Sigmoid colon (tissue), 4 donors: ENCODE measurements at regions not wholly inside any gene's neighbourhood (a gene's known extent, or its start where the extent isn't known, plus 50 kb on each side); places are given as distances from the start of the nearest gene placed in this dataset.

Experiments
- CTCF ChIP-seq, 4 experiments: fragments of 450-650 bp in 3 of 4; fragments of 200-600 bp in 1 of 4; IDR thresholded peaks; one replicate each; pipeline ENCODE4 v1.5.1; 2016 to 2019; ENCODE audit warnings: antibody characterized with exemption in 4 of 4, mild to moderate bottlenecking in 3 of 4, moderate library complexity in 2 of 4
- POLR2A ChIP-seq, 2 donors: fragments of 450-650 bp; IDR thresholded peaks; one replicate each; pipeline ENCODE4 v1.6.1; 2016; ENCODE audit warnings: antibody characterized with exemption in 2 of 2, mild to moderate bottlenecking in 2 of 2, moderate library complexity in 2 of 2
- POLR2AphosphoS5 ChIP-seq, 4 donors: sonication (generic); formaldehyde crosslinking; IDR thresholded peaks; one replicate each; pipeline ENCODE4 v1.6.1; 2017; ENCODE audit warnings: antibody characterized with exemption in 4 of 4

GRCh38 chr7:16267953-16268820 is 153.2 kb downstream of the CRPPA start:
- TF ChIP-seq POLR2A (IDR thresholded peaks at IDR 0.05), result no peak
- TF ChIP-seq POLR2AphosphoS5 (IDR thresholded peaks at IDR 0.05), result no peak
- no peak for TF ChIP-seq CTCF (IDR thresholded peaks at IDR 0.05)
